Stimulated activated CD8-positive, alpha-beta memory T cell treated with anti-CD3 and anti-CD28 coated beads, Interleukin-7, amount 100 ng/mL, for 4 hours (primary cell): ENCODE measurements at regions not wholly inside any gene's neighbourhood (a gene's known extent, or its start where the extent isn't known, plus 50 kb on each side); places are given as distances from the start of the nearest gene placed in this dataset.
"Not testable (repeated sequence)": the region's sequence is repeated elsewhere in the genome, so short reads cannot be mapped to it uniquely, and the experiment has no call there.

Experiments used
- DNase-seq, 2 donors: peaks; one replicate each; pipeline ENCODE4 v3.0.0-alpha.2; 2020; ENCODE audit warnings: low read depth in 2 of 2

DNA sequence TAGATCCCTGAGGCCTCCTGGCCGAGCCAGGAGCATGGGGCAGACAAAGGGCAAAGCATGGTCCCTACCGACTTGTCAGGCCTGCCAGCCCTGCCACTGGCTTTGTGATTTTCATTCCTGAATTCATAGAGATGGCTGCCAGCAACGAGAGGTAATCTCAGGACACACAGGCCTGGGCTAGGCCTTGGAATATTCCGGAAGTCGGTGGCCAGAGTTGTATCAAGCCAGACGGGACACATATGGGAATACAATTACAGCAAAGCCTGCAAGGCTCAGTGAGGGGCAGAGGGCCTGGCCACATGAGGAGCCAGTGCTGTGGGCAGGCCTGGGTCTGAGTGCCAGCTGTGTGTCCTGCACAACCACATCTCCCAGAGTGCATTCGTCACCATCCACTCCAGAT is 72.4 kb upstream of the PLGLB2 start:
- DNase-seq, result not testable (repeated sequence)

GRCh38 chr2:87677421-87677923 is 70.4 kb upstream of the PLGLB2 start:
- not testable (repeated sequence) for DNase-seq

- DNase-seq, result not testable (repeated sequence)
These were observed 69.1 kb upstream of the PLGLB2 start for GRCh38 chr2:87678742-87679173.

- DNase-seq, result not testable (repeated sequence)
These were observed 67.9 kb upstream of the PLGLB2 start for GRCh38 chr2:87679950-87680349.

DNA sequence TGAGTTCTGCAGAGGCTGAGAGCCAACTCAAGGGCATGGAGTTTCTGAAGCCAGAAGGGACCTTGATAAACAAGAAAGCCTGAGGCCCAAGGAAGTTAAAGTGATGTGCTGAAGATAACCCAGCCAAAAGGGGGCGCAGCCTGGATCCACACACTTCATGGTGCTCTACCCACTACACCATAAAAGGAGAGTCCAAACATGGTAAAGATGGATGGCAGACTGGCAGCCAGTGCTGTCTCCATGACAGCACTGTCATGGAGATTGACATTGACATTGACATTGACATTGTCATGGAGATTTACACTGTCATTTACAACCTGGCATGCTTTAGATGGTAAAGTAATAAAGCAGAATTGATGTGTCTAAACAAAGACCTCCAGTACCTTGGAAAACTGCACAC is 67.2 kb upstream of the PLGLB2 start:
- DNase-seq, result not testable (repeated sequence)

DNA sequence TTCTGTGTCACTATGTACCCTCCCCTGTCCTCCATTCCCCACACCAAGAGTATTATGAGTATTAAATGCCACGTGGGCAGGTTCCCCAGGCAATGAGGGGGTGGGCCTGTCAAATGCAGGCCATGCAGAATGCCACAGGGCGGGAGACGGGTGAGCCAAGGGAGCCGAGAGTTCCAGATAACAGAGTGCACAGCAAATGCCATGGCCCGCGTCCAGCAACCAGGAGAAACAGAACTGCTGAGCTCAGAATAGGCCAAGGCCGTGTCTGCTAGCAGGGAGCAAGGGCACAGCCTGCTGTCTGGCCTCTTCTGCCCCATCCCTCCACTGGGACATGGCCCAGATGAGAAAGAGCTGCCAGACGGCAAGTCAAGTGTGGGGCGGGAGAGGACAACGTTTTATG is 64.4 kb upstream of the PLGLB2 start:
- not testable (repeated sequence) for DNase-seq

DNA sequence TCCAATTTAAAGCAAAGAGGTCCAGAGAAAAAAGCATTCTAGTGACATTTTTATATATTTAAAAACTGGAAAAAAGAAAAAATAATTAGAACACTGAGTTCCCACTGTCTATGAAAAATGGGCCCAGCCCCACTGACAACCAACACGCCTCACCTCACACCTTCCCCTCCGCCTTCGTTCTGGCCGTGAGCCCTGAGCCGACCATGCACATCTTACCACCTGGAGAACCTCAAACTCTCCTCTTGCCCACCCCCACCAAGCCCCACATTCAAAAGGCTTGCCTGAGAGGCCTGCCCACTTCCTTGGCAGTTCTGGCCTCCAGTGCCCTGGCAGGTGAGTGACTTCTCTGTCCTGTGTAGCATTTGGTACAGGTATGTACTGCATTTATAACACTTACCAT is 63.9 kb upstream of the PLGLB2 start:
- not testable (repeated sequence) for DNase-seq

DNA sequence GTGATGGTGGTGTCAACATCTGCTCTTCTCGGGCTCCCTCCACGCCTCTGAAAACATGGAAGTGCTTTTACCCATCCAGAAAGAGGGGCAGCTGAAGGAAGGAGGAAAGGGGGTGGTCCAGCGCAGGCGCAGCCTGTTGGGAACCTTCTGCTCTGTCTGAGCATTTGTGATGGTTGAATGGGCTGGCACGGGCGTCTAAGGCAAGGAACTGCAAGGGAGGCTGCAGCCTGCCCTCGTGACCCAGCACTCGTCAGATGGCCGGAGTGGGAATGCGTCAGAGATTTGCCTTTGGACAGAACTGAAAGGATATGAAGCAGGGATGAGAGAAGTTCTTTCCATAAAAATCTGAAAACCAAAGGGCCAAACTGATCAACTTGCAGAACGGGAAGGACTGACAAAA is 62.3 kb upstream of the PLGLB2 start:
- not testable (repeated sequence) for DNase-seq

DNA sequence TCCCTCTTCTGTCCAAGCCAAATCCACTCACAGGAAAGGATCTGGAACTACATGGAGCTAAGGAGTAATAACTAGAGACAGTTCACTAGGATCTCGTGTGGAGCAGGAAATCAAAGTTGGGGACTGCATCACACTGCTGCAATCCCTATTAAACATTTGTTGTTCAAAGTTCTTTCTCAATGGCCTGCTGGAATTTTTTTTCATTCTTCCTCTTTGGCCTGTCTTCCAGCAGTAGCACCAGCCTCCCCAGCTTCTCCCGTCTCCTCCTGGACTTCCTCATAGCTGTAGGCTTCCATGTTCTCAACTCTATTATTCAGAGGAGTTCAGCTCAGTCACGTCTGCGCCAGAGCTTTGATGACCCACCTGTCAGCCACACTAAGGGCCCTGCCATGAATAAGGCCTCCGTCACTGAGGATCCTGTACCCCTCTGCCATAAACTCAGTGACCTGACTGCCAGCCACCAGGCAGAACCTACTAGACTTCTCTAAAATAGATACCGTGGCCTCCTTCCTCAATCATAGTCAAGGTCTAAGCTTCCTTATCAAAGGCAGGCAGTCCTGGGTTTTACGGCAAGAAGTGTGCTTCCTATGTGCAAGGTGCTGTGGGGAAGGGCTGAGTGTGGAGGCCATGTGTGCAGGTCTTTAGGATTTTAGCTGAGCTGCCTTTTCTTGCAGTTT is 60.9 kb upstream of the PLGLB2 start:
- not testable (repeated sequence) for DNase-seq

GRCh38 chr2:87687550-87688270 is 60.2 kb upstream of the PLGLB2 start:
- DNase-seq, result not testable (repeated sequence)

- DNase-seq, result not testable (repeated sequence)
These were observed 55.8 kb upstream of the PLGLB2 start for GRCh38 chr2:87691899-87692592.

GRCh38 chr2:87692914-87693313 is 55.0 kb upstream of the PLGLB2 start:
- not testable (repeated sequence) for DNase-seq

DNA sequence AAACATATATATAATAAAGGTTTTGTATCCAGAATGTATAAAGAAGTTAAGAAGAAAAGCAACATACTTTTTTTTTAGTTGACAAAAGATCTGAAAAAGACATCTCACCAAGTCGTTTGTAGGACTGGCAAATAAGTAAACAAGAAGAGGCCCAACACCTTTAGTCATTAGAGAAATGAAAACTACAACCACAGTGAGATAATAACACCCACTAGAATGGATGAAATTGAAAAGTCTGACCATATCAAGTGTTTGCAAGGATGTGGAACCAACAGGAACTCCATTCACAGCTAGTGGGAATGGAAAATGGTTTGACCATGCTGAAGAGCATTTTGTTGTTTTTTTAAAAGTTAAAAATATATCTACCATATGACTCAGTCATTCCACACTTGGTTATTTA is 54.0 kb upstream of the PLGLB2 start:
- not testable (repeated sequence) for DNase-seq

GRCh38 chr2:87695596-87696323 is 52.1 kb upstream of the PLGLB2 start:
- DNase-seq, result not testable (repeated sequence)
